Central memory CD4-positive, alpha-beta T cell (primary cell): ENCODE measurements at regions not wholly inside any gene's neighbourhood (a gene's known extent, or its start where the extent isn't known, plus 50 kb on each side); places are given as distances from the start of the nearest gene placed in this dataset.
"Not testable (repeated sequence)": the region's sequence is repeated elsewhere in the genome, so short reads cannot be mapped to it uniquely, and the experiment has no call there.

Source experiments
- DNase-seq: peaks from one replicate; pipeline ENCODE4 v3.0.0; 2022

DNA sequence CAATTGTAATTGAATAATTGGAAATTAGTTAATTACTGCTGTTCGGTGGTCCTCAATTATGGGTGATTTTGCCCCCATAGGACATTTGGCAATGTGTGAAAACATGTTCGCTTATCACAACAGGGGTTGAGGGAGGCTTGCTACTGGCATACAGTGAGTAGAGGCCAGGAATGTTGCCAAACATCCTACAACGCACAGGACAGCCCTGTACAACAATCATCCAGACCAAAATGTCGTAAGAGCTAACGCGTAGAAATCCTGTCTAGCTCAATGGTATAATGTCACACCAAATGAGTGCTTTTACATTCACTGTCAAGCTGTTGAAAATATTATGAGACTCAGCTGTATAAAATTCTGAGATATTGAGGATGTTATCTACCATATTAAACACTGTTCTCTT lies 464.4 kb upstream of the TUSC1 start:
- no peak for DNase-seq

DNA sequence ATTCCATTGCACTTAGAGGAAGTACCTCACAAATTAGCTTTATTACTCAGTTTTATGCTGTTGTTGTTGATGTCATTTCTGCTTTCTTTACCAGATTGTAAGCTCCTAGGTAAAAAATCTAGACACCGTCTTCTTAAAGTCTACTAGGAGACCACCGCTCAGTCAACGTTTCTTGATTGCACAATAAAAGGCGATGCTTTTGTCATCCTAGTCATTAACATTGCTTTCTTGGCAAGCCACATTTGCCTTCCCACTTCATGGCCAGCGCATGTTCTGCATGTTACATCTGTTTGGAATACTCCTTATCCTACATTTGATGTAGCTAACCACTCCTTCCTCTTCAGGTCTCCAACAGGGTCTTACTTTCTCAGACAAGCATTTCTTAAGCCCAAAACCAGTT lies 464.0 kb upstream of the TUSC1 start:
- no peak for DNase-seq

DNA sequence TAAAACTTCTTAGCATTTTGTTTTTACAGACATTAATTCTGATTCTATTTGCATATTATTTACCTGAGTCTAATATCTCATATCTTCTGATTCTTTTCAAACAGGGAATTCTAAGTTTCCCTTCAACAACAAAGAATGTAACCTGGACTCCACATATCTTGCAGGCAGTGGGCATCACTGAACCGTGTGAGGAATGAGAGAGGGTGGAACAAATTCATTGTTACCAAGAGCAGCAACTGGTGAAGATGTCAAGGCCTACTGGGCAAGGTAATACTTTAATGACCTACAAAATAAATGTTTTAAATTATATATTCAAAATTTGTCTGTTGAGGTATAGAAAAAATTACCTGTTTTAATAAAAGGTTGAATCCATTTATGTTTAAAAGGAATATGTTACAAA lies 455.3 kb upstream of the TUSC1 start:
- no peak for DNase-seq

DNA sequence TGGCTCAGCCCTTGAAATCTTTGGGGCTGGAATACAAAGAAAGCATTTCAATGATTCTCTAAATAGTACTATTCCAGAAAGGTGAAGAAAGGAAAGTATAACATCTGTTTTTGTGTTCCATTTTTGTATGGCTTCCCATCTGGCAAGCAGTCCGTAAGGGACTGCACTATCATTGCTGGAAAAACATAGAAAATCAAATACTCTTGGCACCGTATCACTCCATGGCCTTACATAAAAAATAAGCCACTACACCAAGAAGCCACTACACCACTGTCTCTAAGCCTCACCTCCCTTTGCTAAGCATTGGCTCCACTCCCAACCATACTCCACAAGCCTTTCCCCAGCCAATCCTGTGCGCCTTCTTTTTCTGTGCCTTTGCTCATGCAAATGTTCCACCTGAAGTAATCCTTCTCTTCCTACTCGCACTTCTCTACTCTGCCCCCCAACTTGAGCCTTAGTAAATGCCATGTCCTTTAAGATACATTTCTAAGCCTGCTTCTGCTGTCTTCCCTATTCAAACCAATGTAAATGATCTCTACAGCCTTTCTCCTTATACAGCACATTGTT lies 454.6 kb upstream of the TUSC1 start:
- no peak for DNase-seq

DNA sequence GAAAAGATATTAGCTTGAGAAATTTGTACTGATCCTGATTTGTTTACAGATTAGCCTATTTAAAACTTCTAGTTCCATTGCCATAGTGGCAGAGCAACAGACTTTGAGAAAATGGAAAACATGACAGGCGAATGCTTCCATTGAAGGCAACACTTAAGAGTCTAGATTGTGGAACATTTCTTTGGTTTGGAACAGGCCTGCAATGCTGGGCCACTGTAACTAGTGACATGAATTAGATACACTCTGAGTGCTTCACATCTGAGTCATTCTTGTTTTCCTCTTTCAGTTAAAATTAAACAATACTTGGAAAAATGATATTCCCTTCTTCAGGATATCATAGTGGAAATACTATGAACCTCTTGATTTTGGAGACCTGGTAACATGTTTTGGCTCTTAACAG lies 453.6 kb upstream of the TUSC1 start:
- DNase-seq, result no peak

DNA sequence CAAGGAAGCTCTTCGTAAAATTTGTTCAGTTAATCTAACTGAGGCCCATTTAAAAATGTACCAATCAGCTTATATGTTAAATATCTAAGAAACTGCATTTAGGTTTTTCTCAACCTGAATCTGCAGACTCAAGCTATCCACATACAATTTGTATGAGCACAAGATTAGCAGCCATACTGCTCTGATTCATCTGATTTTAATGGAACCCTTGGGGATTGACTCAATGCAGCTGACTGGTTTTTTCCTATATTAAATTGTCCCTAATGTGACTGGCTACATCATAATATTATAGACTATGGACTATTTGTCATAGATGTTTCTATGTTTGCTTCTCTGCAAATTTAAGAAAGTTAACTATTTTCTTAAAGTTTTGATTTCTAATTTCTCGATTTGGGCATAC lies 451.0 kb upstream of the TUSC1 start:
- DNase-seq, result no peak

DNA sequence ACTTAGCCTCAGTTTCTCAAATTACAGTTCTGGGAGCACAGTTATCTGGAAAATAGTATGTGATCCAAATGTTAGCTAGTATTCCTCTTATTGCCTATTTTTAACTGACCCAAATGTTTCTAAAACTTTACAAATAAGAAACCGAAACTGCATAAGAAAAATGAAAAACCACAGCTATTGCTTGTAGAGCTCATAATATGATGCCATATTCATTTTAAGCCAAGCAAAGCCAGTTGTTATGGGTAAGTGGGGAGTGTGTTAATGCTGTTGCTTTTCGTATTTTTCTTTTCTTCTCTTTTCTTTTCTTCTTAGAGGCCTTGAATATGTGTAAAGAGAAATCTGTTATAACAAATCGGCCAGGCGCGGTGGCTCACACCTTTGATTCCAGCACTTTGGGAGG lies 447.4 kb upstream of the TUSC1 start:
- DNase-seq, result no peak

DNA sequence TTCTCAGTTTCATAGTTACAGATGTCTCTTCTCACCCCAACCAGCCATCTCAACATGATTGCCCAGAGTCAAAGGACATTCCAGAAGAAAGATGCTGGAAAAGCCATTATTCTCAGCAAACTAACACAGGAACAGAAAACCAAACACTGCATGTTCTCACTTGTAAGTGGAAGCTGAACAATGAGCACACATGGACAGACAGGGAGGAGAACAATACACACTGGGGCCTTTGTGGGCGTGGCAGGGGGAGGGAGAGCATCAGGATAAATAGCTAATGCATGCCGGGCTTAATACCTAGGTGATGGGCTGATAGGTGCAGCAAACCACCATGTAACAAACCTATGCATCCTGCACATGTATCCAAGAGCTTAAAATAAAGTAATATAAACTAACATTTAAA lies 437.8 kb upstream of the TUSC1 start:
- not testable (repeated sequence) for DNase-seq

DNA sequence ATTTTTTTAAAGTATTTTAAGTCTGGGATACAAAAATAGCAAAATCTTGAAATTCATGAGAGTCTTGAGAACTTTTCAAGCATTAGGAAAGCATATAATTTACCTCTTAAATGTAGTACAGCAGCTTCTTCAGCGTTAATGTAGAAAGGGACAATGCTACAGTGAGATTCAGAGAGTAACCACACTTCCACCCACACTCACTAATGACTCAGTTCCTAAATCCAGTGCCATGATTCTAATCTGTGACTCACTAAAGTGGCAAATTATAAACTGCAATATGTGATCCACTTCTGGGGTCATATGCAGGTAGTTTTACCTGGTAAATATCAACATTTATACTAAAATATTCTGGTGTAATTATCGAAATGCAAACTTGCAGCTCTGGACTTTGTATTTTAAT lies 434.5 kb upstream of the TUSC1 start:
- no peak for DNase-seq

DNA sequence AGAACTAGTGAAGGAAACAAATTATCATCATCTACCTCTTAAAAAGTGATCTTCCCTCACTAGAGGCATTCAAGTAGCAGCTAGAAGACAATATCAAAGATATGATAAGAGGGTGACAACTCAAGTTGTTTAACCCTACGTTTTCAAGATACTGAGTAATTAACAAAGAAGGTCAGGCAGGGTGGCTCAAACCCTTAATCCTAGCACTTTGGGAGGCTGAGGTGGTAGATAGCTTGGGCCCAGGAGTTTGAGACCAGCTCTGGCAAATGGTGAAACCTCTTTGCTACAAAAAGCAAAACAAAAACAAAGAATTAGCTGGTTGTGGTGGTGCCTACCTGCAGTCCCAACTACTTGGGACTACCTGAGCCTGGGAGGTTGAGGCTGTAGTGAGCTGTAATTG lies 408.2 kb upstream of the TUSC1 start:
- DNase-seq, result no peak

DNA sequence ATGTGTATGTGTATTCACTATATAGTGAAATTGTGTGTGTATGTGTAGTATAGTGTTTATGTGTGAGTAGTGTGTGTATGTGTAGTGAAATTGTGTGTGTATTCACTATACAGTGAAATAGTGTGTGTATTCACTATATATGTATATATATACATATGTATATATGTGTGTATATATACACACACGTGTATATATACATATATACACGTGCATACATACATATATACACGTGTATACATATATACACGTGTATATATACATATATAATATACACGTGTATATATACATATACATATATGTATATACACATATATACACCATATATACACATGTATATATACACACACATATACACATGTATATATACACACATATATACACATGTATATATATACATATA lies 403.6 kb upstream of the TUSC1 start:
- no peak for DNase-seq

DNA sequence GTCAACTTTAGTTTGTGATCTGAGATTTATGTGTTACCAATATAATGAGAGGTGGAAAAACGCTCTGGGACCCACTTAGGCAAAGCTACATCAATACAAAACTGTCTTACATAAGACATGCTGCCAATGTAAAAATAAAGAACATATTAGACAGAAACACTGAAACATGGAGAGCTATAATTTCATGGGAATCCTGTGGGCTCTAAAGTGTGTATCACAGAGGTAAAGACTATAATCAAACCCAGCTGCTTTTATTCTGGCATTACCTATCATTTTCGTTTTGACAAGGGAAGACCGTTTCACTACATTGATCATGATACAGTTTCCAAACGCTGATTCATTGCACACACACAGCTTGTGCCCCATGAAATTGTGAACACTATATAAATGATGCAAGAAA lies 400.5 kb upstream of the TUSC1 start:
- DNase-seq, result no peak

DNA sequence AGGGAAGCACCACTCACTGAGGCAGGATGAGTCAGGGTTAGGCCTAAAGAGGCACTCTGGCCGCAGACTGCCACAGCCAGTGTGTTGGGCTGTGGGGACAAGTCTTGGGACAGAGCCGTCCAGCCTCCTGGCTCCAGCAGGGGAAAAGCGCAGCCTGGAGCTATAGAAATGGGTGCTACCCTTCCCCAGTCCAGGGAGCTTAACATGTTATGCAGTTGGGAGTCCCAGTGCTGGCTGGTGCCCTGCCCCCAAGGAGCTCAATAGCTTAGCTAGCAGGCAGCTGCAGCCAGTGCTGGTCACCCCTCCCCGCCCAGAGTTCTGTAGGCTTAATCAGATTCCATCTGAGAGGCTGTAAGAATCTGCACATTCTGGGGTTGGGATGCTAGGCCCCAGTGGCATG lies 399.6 kb upstream of the TUSC1 start:
- no peak for DNase-seq

DNA sequence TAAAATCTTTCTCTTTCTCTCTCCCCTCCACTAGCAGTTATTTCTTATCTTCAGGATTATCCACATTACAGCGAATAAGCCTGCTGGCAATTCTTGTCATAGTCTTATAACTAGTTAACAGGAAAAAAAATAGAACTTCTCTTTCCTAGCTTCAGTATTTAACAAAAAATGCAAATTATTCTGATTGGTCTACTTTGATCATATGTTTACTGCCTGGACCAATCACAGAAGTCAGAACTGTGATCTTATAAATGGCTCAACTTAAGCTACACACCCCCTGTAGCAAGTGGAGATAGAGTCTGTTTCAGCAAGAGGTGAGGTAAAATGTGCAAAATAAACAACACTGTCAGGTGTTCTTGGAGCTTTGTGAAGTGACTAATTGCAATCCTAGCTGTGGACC lies 389.4 kb upstream of the TUSC1 start:
- DNase-seq, result no peak

DNA sequence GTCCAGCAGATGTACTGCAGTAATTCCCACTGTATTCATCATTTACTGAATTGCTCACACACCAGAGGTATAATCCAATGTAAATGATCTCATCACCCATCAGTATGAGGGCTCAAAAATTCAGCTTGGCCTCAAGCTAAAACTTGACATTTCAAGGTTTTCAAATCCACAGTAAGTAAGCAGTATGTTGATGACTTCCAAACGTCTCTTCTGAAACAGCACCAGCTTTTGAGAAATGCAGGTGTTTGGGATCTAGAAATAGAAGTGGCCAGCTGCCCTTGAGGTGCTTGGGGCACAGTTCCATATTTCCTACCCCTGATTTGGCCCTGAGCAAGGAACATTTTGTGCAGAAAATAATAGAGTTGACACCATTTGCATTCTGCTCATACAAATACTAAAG lies 388.0 kb upstream of the TUSC1 start:
- no peak for DNase-seq

DNA sequence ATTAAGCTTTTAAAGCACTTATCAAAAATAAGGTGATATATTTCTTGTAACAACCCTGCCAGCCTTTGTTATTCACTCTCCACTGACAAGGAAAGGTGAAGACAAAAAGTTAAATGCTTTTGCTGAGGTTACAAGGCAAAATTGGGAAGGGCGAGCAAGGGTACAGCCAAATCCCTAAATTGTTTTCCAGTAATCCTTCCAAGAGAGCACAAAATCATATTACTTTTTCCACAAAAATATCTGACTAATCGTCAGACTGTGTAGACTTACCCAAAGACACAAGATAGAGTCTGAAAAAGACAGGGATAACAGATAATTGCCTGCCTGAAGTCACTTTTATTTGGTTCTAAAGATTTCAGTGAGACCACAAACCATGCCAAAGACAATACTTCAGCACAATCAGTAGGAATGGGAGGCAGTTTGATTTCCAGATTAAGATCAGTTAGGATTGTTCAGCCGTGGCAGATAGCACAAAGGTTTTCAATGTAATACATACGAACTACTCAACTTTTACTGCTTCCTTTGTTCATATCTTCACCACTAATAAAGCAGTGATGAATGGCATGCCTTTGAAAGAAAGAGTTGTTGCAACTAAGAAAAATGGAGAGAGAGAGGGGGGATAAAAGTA lies 383.8 kb upstream of the TUSC1 start:
- no peak for DNase-seq

DNA sequence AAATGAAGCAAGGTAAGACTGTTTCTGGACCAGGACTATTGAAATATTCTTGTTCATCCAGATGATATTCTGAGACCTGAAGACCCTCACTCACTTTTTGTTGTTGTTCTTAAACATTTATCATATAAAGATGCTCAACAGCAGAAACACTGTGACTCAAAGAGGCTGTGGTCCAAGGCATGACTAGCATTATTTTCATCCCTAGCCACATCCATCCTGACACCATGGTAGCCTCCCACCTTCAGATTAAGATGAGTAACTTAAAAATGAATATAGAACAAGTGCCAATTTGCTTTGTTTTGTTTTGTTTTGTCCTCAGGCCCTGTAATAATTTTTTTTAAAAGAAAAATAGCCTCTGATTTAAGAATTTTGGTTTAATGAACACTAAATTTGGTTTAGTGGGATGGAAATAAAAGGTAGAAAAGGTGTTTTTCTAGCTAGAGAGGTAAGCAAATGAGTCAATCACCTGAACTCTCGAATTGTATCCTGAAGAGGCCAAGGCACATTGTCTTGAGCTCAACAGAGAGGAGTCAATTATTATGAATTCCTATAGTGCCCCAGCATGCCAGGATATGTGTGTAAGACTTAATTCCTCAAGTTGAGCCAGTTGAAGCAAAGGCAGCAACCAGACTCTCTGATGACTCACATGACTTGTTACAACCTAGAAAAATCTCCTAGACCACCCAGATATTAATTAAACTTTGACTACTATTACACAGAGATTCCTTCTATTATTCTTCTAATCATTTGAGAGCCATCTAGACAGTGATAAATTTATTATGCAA lies 380.1 kb upstream of the TUSC1 start:
- no peak for DNase-seq

DNA sequence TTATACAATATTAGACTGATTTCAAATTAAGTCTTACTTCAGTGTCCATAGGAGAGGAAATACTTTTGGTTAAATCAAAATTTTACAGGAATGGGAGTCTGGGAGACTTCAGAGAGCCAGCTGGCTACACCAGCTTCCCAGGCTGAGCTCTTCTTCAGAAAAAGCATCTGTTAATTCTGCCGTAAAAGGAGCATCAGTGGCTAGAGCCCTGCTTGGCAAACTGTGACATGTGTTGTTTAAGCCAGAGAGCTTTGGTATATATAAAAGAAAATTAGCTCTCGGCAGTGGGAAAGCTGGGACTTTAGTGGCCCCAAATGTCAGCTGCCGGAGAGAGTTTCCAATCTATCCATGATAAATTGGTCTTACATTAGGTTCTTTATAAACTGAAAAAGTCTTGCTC lies 378.8 kb upstream of the TUSC1 start:
- DNase-seq, result no peak

DNA sequence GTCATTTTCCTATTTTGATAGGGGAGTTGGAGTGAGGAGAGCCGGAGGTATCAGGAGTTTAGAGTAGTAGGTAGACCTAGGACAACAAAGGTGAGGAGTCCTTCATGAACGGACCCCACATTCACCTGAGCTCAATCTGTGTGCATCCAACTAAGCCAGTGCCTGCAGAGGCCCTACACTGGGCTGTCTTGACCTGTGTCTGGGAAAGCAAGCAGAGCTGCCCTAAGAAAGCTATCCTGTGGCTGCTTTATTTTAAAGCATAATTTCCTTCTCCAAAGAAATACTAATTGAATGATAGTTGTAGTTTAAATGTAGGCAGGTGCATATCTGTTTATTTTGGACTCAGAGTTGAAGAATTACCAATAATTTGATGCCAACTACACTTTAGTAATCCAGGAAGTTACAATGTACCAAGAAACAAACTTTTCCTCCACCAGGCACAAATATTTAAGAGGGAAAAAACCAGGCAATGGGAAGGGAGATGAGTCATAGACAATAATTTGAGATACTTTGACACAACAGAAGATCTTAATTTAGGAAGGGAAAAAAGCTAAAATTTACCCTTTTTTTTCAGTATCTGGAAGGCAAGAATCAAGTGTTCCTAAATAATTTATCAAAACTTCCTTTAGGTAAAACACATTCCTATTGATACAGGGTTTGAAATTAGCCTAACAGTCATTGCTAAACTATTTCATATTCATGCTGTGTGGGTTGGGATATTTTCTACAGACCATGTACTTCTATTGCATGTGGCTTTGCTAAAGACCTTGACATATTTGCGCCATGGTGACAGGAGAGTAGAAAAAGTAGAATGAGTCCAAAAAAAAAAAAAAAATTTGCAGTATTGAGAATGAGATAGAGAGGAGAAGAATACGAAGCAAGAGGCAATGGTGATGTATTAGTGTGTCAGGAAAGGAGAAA lies 376.6 kb upstream of the TUSC1 start:
- DNase-seq, result no peak

DNA sequence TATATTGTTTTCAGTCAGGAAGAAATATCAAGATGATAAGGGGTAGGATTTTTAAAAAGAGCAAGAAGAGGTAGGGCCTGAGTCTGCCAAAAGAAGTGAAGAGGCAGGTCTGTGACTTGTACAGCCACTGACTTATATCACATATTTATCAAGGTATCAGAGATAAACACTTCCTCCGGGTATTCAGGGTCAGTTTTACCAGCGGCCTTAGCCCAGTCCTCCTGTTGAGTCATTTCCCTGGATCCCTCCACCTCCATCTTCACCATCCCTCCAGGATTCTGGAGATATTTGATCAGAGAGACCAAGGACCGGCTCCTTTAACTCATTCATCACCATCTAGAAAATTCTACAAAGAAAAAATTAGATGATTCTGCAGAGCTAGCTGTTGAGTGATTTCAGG lies 375.7 kb upstream of the TUSC1 start:
- no peak for DNase-seq

DNA sequence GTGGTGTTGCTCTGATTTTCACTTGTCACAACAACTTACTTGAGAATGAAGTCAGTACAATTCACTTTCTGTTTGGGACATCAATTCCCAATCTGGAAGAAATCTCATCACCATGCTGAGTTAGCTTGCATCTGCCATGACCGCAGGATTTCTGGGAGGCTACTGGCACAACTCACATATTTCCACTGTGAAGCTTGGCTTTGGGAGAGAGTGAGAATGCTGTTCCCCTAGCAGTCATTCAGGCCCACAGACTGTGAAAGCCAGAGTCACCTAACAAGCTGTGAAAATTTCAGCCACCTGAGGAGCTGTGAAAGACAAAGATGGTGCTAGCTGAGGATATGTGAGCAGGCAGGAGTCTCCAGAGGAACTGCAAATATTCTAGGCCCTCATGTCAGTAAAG lies 365.2 kb upstream of the TUSC1 start:
- DNase-seq, result no peak

DNA sequence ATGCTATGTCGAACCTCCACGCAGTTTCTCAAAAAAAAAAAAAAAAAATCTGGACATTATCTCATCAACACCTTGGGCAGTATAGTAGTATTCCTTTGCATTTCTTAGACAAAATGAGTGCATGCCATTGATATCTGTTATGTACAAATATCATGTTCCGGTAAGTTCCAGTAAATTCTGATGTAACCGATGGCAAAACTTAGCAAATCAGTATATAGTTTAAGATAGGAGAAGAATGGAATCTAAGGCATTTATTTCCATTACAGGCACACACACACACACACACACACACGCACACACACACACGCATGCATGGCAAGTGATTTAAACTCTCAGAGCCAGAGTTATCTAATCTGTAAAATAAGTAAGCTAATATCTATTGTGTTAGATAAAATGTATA lies 356.5 kb upstream of the TUSC1 start:
- DNase-seq, result no peak

DNA sequence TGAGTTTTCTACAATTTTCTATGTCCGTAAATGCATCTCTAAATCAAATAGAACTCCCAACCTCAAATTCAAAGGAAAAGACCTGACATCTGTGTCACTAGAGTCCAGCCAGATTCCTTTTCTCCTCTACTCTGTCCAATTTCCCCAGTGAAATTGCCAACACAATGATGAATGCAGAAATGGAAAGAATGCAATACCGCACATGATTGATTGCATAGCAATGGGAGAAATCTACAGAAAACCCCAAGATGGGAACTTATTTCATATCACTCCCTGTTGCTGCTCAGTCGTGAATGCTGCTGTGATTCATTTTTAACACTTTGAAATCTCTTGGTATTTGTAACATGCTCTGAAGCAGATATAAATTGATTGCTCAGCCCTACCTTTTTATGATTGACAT lies 355.1 kb upstream of the TUSC1 start:
- DNase-seq, result no peak
